ENCODE measurements at regions not wholly inside any gene's neighbourhood (a gene's known extent, or its start where the extent isn't known, plus 50 kb on each side); places are given as distances from the start of the nearest gene placed in this dataset.

- Mint-ChIP-seq H3K4me1 (no peaks in the 10 kb centered on the region), H3K27me3 (ENCODE audit: insufficient read depth, low read depth, poor library complexity) (no peaks in the 10 kb centered on the region), H3K4me3 (no peak overlapping the region), H3K36me3 (ENCODE audit: low read depth) (peaks cover 7% of the 10 kb centered on the region; the same call in 2 of the 3 replicates), H3K9me3 (peaks cover 7% of the 10 kb centered on the region), H3K27ac (peak overlapping the region; percentile 50; the same call in 1 of the 2 replicates)
- Histone ChIP-seq H3K4me3 (no peak overlapping the region), H3K27me3 (ENCODE audit: insufficient read depth) (no peaks in the 10 kb centered on the region), H3K9me2 (ENCODE audit: insufficient read depth) (no peaks in the 10 kb centered on the region; the same call in 1 of the 2 replicates), H3K79me2 (replicated peaks; ENCODE audit: insufficient read depth) (no peaks in the 10 kb centered on the region), H3K27ac (ENCODE audit: low read depth) (no peak overlapping the region), H4K20me1 (replicated peaks; ENCODE audit: insufficient read depth) (no peaks in the 10 kb centered on the region), H2AFZ (0 out of 2 replicates have a peak overlapping the region, but pooled peaks have one; percentile 15), H3K4me2 (no peak overlapping the region), H3F3A (replicated peaks; ENCODE audit: low read depth) (no peaks in the 10 kb centered on the region), H3K36me3 (ENCODE audit: insufficient read depth) (no peaks in the 10 kb centered on the region), H3K4me1 (ENCODE audit: insufficient read depth) (no peaks in the 10 kb centered on the region)
- DNase-seq (ENCODE audit: low spot score) (no peak), ATAC-seq (no peak)
- TF ChIP-seq CREB1 (CRISPR knock-in tag; IDR thresholded peaks at IDR 0.05; ENCODE audit: low read depth) (no peak), ZNF114 (CRISPR knock-in tag; IDR thresholded peaks at IDR 0.05) (no peak), EZH2 (IDR thresholded peaks at IDR 0.05; ENCODE audit: low read depth, unreplicated experiment) (no peak), POLR2AphosphoS5 (IDR thresholded peaks at IDR 0.05; ENCODE audit: low read depth) (no peak), ZNF331 (CRISPR knock-in tag; IDR thresholded peaks at IDR 0.05; ENCODE audit: low read depth) (no peak), REST (IDR thresholded peaks at IDR 0.05; ENCODE audit: unreplicated experiment) (no peak), EZH2phosphoT487 (IDR thresholded peaks at IDR 0.05; ENCODE audit: unreplicated experiment) (no peak), NANOG (IDR thresholded peaks at IDR 0.05; ENCODE audit: borderline replicate concordance) (no peak), JUNB (IDR thresholded peaks at IDR 0.05; ENCODE audit: unreplicated experiment) (no peak), CTCF (conservative IDR thresholded peaks at IDR 0.05; ENCODE audit: low read depth in 2 of 2) (no peak), ETS1 (IDR thresholded peaks at IDR 0.05) (no peak), ZNF462 (CRISPR knock-in tag; IDR thresholded peaks at IDR 0.05) (no peak), STAT1 (IDR thresholded peaks at IDR 0.05; ENCODE audit: unreplicated experiment) (no peak)
Observed at GRCh38 chr3:96209699-96210098, 604.7 kb upstream of the EPHA6 start.
